ENCODE measurements at regions not wholly inside any gene's neighbourhood (a gene's known extent, or its start where the extent isn't known, plus 50 kb on each side); places are given as distances from the start of the nearest gene placed in this dataset.

DNA sequence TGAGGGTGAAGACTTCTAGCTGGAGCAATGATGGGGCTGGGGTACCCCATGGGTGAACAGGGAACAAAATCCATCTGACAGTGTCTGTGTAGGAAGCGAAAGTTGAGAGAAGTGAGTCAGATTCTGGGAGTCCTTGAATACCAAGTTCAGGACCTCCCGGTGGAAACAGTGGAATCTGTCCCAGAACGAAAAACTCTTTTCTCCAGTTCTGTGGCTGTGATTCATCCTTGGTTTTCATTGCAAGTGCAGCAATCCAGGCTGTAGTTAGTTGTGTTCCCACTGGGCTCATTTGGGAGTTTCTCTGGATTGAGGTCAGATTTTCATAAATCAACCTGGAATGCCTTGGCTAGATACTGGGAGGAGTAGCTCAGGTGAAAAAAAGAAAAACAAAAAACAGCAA is 120.7 kb downstream of the C12orf75 start:
- TF ChIP-seq, protein P1, sequence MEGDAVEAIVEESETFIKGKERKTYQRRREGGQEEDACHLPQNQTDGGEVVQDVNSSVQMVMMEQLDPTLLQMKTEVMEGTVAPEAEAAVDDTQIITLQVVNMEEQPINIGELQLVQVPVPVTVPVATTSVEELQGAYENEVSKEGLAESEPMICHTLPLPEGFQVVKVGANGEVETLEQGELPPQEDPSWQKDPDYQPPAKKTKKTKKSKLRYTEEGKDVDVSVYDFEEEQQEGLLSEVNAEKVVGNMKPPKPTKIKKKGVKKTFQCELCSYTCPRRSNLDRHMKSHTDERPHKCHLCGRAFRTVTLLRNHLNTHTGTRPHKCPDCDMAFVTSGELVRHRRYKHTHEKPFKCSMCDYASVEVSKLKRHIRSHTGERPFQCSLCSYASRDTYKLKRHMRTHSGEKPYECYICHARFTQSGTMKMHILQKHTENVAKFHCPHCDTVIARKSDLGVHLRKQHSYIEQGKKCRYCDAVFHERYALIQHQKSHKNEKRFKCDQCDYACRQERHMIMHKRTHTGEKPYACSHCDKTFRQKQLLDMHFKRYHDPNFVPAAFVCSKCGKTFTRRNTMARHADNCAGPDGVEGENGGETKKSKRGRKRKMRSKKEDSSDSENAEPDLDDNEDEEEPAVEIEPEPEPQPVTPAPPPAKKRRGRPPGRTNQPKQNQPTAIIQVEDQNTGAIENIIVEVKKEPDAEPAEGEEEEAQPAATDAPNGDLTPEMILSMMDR (IDR thresholded peaks at IDR 0.05) = no peak
- no peak for TF ChIP-seq POLR2A (IDR thresholded peaks at IDR 0.05)

All from uterus (tissue), 2 donors.